ENCODE measurements at regions not wholly inside any gene's neighbourhood (a gene's known extent, or its start where the extent isn't known, plus 50 kb on each side); places are given as distances from the start of the nearest gene placed in this dataset.
"Not testable (repeated sequence)": the region's sequence is repeated elsewhere in the genome, so short reads cannot be mapped to it uniquely, and the experiment has no call there.

GRCh38 chrX:87448613-87449012 is 69.0 kb upstream of the KLHL4 start:
- intact Hi-C loops (cut with micrococcal nuclease) = not testable (repeated sequence)

GRCh38 chrX:87465757-87466156 is 51.8 kb upstream of the KLHL4 start:
- H2AFZ ChIP-seq (replicated peaks; ENCODE audit: low read length, poor library complexity); H3K36me3 ChIP-seq (ENCODE audit: control insufficient read depth, insufficient read depth, low read length); H4K91ac ChIP-seq (ENCODE audit: insufficient read depth, low read depth, low read length); DNase-seq; H2BK20ac ChIP-seq (ENCODE audit: low read depth, low read length); H4K5ac ChIP-seq (ENCODE audit: low read depth, low read length); intact Hi-C loops (cut with micrococcal nuclease); ATAC-seq (ENCODE audit: low read depth); H3K27ac ChIP-seq (ENCODE audit: insufficient read depth, low read length); H2AK5ac ChIP-seq (ENCODE audit: low read depth, low read length); H3K79me1 ChIP-seq (ENCODE audit: low read depth in 1 of 2, low read length in 2 of 2); H3K4ac ChIP-seq (ENCODE audit: low read depth, low read length); H3K9me3 ChIP-seq (ENCODE audit: control insufficient read depth, insufficient read depth, low read length); in situ Hi-C loops (cut with MboI; ENCODE audit: low sequenced_read_pairs); H3K27me3 ChIP-seq (ENCODE audit: control insufficient read depth, insufficient read depth, low read length); H3K14ac ChIP-seq (replicated peaks; ENCODE audit: low read depth, low read length); H3K9ac ChIP-seq (ENCODE audit: low read depth, low read length); H2BK5ac ChIP-seq (ENCODE audit: low read depth, low read length, poor library complexity, severe bottlenecking); H3K23ac ChIP-seq (ENCODE audit: low read depth, low read length); H2BK15ac ChIP-seq (ENCODE audit: low read depth, low read length); H4K20me1 ChIP-seq (ENCODE audit: insufficient read depth, low read length); BruUV-seq (replicated peaks); H3K4me2 ChIP-seq (ENCODE audit: low read depth, low read length); H2BK120ac ChIP-seq (ENCODE audit: low read depth, low read length); H3K4me1 ChIP-seq (ENCODE audit: control insufficient read depth, insufficient read depth, low read length); POLR2A ChIA-PET (ENCODE audit: unreplicated experiment); H3K56ac ChIP-seq (ENCODE audit: extremely low read depth, insufficient read depth, low read length); dilution Hi-C loops (cut with HindIII; ENCODE audit: low sequenced_read_pairs, unreplicated experiment); H4K8ac ChIP-seq (ENCODE audit: low read depth in 2 of 2, low read length in 2 of 2); H3K9me1 ChIP-seq (ENCODE audit: insufficient read depth, low read length); H2AK9ac ChIP-seq (replicated peaks; ENCODE audit: low read depth, low read length, poor library complexity); H3K4me3 ChIP-seq (ENCODE audit: insufficient read depth, low read depth, low read length); CTCF ChIA-PET; H3K18ac ChIP-seq (ENCODE audit: low read depth, low read length): not testable (repeated sequence)
- WGBS, 2 experiments (ENCODE audit: extremely low coverage in 2 of 2, insufficient read length in 1 of 2) = no CpG with 5 or more reads among the region's 23 CpGs

More at GRCh38 chrX:87448613-87449012, 69.0 kb upstream of the KLHL4 start:
- ATAC-seq (ENCODE audit: low read depth); H2BK15ac ChIP-seq (ENCODE audit: low read depth, low read length); H3K56ac ChIP-seq (ENCODE audit: extremely low read depth, insufficient read depth, low read length); H4K5ac ChIP-seq (ENCODE audit: low read depth, low read length); dilution Hi-C loops (cut with HindIII; ENCODE audit: low sequenced_read_pairs, unreplicated experiment); H3K27ac ChIP-seq (ENCODE audit: insufficient read depth, low read length); H2BK20ac ChIP-seq (ENCODE audit: low read depth, low read length); POLR2A ChIA-PET (ENCODE audit: unreplicated experiment); H2AFZ ChIP-seq (replicated peaks; ENCODE audit: low read length, poor library complexity); DNase-seq; H4K91ac ChIP-seq (ENCODE audit: insufficient read depth, low read depth, low read length); H2AK9ac ChIP-seq (replicated peaks; ENCODE audit: low read depth, low read length, poor library complexity); H2BK5ac ChIP-seq (ENCODE audit: low read depth, low read length, poor library complexity, severe bottlenecking); H3K4ac ChIP-seq (ENCODE audit: low read depth, low read length); CTCF ChIA-PET; H3K4me3 ChIP-seq (ENCODE audit: insufficient read depth, low read depth, low read length); H3K4me1 ChIP-seq (ENCODE audit: control insufficient read depth, insufficient read depth, low read length); H4K8ac ChIP-seq (ENCODE audit: low read depth in 2 of 2, low read length in 2 of 2); H3K9me1 ChIP-seq (ENCODE audit: insufficient read depth, low read length); BruUV-seq (replicated peaks); H3K14ac ChIP-seq (replicated peaks; ENCODE audit: low read depth, low read length); H2BK120ac ChIP-seq (ENCODE audit: low read depth, low read length); H4K20me1 ChIP-seq (ENCODE audit: insufficient read depth, low read length); H2AK5ac ChIP-seq (ENCODE audit: low read depth, low read length); H3K27me3 ChIP-seq (ENCODE audit: control insufficient read depth, insufficient read depth, low read length); H3K36me3 ChIP-seq (ENCODE audit: control insufficient read depth, insufficient read depth, low read length); H3K79me1 ChIP-seq (ENCODE audit: low read depth in 1 of 2, low read length in 2 of 2); H3K18ac ChIP-seq (ENCODE audit: low read depth, low read length); H3K9ac ChIP-seq (ENCODE audit: low read depth, low read length); in situ Hi-C loops (cut with MboI; ENCODE audit: low sequenced_read_pairs); H3K4me2 ChIP-seq (ENCODE audit: low read depth, low read length); H3K23ac ChIP-seq (ENCODE audit: low read depth, low read length); H3K9me3 ChIP-seq (ENCODE audit: control insufficient read depth, insufficient read depth, low read length): not testable (repeated sequence)
- WGBS, 2 experiments (ENCODE audit: extremely low coverage in 2 of 2, insufficient read length in 1 of 2) = no CpG with 5 or more reads among the region's 10 CpGs

Measured in IMR-90 (cell line).